Adrenal gland (tissue), 5 donors: ENCODE measurements at regions not wholly inside any gene's neighbourhood (a gene's known extent, or its start where the extent isn't known, plus 50 kb on each side); places are given as distances from the start of the nearest gene placed in this dataset.

Experiments
- POLR2A ChIP-seq, 2 donors: fragments of 450-650 bp; IDR thresholded peaks; one replicate each; pipeline ENCODE4 v1.6.1; 2017; ENCODE audit warnings: antibody characterized with exemption in 2 of 2, mild to moderate bottlenecking in 2 of 2, moderate library complexity in 1 of 2
- TF ChIP-seq, protein P1 (sequence below), 6 experiments: fragments of 450-650 bp in 4 of 6; fragments of 200-600 bp in 2 of 6; sonication (generic) in 1 of 6; IDR thresholded peaks; 1 replicate in 5 of 6; 2 replicates in 1 of 6; pipeline versions ENCODE4 v1.5.1 to v1.8.0; 2016 to 2021; ENCODE audit warnings: antibody characterized with exemption in 6 of 6, mild to moderate bottlenecking in 2 of 6, moderate library complexity in 1 of 6
- donor health status: DM: no; HTN: no; CAD: no.

DNA sequence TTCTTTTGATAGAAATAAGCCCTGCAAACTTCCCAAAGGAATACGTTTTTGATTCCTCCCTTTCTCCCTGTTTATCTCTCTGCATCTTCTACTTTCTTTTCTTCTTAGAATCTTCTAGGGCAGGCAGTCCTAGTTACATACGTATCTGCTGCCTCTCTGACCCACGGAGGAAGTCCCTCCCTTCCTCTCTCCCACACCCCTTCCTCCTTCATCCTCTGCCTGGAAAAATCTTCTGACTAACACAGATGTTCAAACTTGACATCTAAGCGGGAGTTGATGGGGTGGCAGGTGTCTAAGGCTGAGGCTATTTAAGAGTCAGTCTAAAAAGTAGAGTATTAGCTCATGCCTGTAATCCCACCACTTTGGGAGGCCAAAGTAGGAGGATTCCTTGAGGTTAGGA lies 88.6 kb downstream of the MAP1LC3B2 start:
- TF ChIP-seq, protein P1, sequence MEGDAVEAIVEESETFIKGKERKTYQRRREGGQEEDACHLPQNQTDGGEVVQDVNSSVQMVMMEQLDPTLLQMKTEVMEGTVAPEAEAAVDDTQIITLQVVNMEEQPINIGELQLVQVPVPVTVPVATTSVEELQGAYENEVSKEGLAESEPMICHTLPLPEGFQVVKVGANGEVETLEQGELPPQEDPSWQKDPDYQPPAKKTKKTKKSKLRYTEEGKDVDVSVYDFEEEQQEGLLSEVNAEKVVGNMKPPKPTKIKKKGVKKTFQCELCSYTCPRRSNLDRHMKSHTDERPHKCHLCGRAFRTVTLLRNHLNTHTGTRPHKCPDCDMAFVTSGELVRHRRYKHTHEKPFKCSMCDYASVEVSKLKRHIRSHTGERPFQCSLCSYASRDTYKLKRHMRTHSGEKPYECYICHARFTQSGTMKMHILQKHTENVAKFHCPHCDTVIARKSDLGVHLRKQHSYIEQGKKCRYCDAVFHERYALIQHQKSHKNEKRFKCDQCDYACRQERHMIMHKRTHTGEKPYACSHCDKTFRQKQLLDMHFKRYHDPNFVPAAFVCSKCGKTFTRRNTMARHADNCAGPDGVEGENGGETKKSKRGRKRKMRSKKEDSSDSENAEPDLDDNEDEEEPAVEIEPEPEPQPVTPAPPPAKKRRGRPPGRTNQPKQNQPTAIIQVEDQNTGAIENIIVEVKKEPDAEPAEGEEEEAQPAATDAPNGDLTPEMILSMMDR (IDR thresholded peaks at IDR 0.05): no peak
- no peak for TF ChIP-seq POLR2A (IDR thresholded peaks at IDR 0.05)
